Activated CD4-positive, alpha-beta memory T cell treated with anti-CD3 and anti-CD28 coated beads for 36 hours (primary cell): ENCODE measurements at regions not wholly inside any gene's neighbourhood (a gene's known extent, or its start where the extent isn't known, plus 50 kb on each side); places are given as distances from the start of the nearest gene placed in this dataset.

ENCODE experiments used
- CTCF ChIA-PET: fragments of 350-600 bp; sonication (Branson Sonifier 250); formaldehyde crosslinking; loops from one replicate; lab custom pipeline; 2021; ENCODE audit warnings: antibody characterized with exemption, inconsistent platforms; lab: Charles Lee
- POLR2A ChIA-PET: fragments of 350-600 bp; sonication (Branson Sonifier 250); formaldehyde crosslinking; loops from one replicate; lab custom pipeline; 2021; ENCODE audit warnings: antibody characterized with exemption; lab: Charles Lee
- DNase-seq: peaks from one replicate; pipeline ENCODE4 v3.0.0-alpha.2; 2020
- H3K27ac Mint-ChIP-seq: one replicate; pipeline ENCODE4 v1.8.0; 2021; ENCODE audit warnings: mixed read lengths
- H3K27me3 Mint-ChIP-seq: one replicate; pipeline ENCODE4 v1.8.0; 2021; ENCODE audit warnings: mixed read lengths
- H3K36me3 Mint-ChIP-seq: one replicate; pipeline ENCODE4 v1.8.0; 2021; ENCODE audit warnings: mixed read lengths
- H3K4me1 Mint-ChIP-seq: one replicate; pipeline ENCODE4 v1.8.0; 2021; ENCODE audit warnings: low read depth, mixed read lengths
- H3K4me3 Mint-ChIP-seq: one replicate; pipeline ENCODE4 v1.8.0; 2021; ENCODE audit warnings: mild to moderate bottlenecking, mixed read lengths
- H3K9me3 Mint-ChIP-seq: one replicate; pipeline ENCODE4 v1.8.0; 2021; ENCODE audit warnings: mixed read lengths
- intact Hi-C: fragments of 100-400 bp; cut with micrococcal nuclease; formaldehyde crosslinking; loops from one replicate; pipeline ENCODE4 v1.15.1; 2023

DNA sequence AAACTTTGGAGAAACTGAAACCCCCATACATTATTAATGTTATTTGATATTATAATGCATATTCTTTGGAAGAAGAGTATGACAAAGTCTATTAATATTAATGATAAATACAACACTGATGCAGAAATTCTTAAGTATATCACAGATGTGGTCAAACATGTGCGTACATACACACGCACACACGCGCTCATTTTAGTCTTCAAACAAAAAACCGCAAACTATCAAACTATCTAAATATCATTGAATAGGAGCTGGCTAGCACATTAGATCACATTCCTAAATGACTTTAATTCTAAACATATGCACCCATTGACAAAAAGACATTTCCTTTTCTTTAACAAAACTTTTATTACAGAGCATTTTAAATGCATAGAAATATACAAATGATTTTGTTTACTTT, 872.7 kb downstream of the SLC16A7 start:
- CTCF ChIA-PET, result no interaction called here
- DNase-seq, result no peak
- intact Hi-C loops, result no loop called here
- Mint-ChIP-seq H3K9me3 (no peaks in the 10 kb centered on the region), H3K36me3 (no peaks in the 10 kb centered on the region), H3K4me1 (no peaks in the 10 kb centered on the region), H3K4me3 (no peak overlapping the region), H3K27ac (no peak overlapping the region), H3K27me3 (no peaks in the 10 kb centered on the region)
- POLR2A ChIA-PET, result no interaction called here

DNA sequence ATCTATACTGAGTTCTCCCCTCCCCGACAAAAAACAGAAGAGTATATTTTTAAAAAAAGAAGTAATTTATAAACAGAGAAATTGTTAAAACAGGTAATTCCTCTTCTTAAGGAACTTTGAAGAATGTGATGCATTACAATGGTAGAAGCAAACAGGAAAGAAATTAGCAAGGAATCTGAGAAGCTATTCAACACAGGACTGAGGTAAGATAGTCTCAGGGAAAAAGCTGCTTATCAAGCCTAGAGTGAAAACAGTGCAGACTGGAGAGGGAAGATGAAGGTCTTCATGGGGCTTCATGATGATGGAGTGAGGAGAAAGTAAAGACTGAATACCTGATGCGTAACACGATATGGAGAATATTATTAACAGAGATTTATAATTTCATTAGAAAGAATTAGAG, 880.0 kb downstream of the SLC16A7 start:
- CTCF ChIA-PET, result no interaction called here
- Mint-ChIP-seq H3K27ac (no peak overlapping the region), H3K36me3 (no peaks in the 10 kb centered on the region), H3K27me3 (no peaks in the 10 kb centered on the region), H3K4me1 (no peaks in the 10 kb centered on the region), H3K9me3 (peaks cover 3% of the 10 kb centered on the region), H3K4me3 (no peak overlapping the region)
- no peak for DNase-seq
- intact Hi-C loops, result no loop called here
- POLR2A ChIA-PET, result no interaction called here

- Mint-ChIP-seq H3K4me1 (no peaks in the 10 kb centered on the region), H3K9me3 (peaks cover 4% of the 10 kb centered on the region), H3K36me3 (no peaks in the 10 kb centered on the region), H3K4me3 (no peak overlapping the region), H3K27ac (no peak overlapping the region), H3K27me3 (no peaks in the 10 kb centered on the region)
- POLR2A ChIA-PET, result no interaction called here
- intact Hi-C loops, result no loop called here
- DNase-seq, result no peak
- CTCF ChIA-PET, result no interaction called here
These were observed 891.5 kb downstream of the SLC16A7 start for GRCh38 chr12:60487284-60487683.

GRCh38 chr12:60489071-60489470, 893.2 kb downstream of the SLC16A7 start:
- DNase-seq, result no peak
- no peaks in the 10 kb centered on the region for H3K4me1 Mint-ChIP-seq

DNA sequence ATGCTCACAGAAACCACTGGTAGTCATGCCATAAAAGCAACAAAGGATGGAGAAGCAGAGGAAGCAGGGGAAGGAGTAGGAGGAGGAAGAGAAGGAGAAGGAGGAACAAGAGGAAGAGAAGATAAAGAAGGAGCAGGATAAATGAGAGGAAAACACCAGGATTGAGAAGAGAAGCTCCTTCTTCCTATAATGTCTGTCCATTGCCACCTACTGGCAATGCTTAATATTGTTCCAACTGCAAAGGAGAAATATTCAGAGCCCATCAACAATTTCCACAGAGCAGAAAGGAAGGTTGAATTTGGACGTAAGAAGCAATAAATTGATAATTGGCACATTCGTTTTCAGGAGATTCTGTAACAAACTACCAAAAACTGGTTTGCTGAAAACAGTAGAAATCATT, 898.4 kb downstream of the SLC16A7 start:
- no peak for DNase-seq
- Mint-ChIP-seq H3K27ac (no peak overlapping the region), H3K36me3 (no peaks in the 10 kb centered on the region), H3K27me3 (no peaks in the 10 kb centered on the region), H3K4me1 (no peaks in the 10 kb centered on the region), H3K9me3 (no peaks in the 10 kb centered on the region), H3K4me3 (no peak overlapping the region)
- ChIA-PET CTCF (no interaction called here), POLR2A (no interaction called here)
- intact Hi-C loops, result no loop called here

More at GRCh38 chr12:60489071-60489470, 893.2 kb downstream of the SLC16A7 start:
- H3K27ac Mint-ChIP-seq, result no peak overlapping the region
- H3K27me3 Mint-ChIP-seq, result no peaks in the 10 kb centered on the region
- H3K9me3 Mint-ChIP-seq, result no peaks in the 10 kb centered on the region
- H3K36me3 Mint-ChIP-seq, result no peaks in the 10 kb centered on the region
- ChIA-PET CTCF (no interaction called here), POLR2A (no interaction called here)
- no peak overlapping the region for H3K4me3 Mint-ChIP-seq
- intact Hi-C loops, result no loop called here

DNA sequence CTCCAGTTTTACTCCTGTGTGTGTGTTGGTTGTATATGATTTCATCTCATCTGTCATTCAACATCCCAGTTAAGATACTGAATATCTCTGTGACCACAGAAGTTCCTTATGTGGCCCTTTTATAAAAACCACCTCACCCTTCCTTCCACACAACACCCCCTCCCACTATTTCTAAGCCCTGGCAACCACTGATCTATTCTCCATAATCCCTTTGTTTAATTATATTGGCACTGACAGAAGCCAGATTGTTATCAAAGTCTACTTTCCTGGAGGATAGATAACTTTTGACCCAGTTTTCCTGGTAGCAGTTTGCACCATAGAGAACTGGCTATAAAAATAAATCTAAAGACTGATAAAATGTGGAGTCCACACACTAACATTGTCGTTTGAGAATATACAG, 902.8 kb downstream of the SLC16A7 start:
- intact Hi-C loops, result no loop called here
- Mint-ChIP-seq H3K4me3 (no peak overlapping the region), H3K9me3 (no peaks in the 10 kb centered on the region), H3K4me1 (no peaks in the 10 kb centered on the region), H3K27me3 (no peaks in the 10 kb centered on the region), H3K36me3 (no peaks in the 10 kb centered on the region), H3K27ac (no peak overlapping the region)
- DNase-seq, result no peak
- POLR2A ChIA-PET, result no interaction called here
- CTCF ChIA-PET, result no interaction called here

GRCh38 chr12:60501124-60501729, 905.4 kb downstream of the SLC16A7 start:
- no peaks in the 10 kb centered on the region for H3K27me3 Mint-ChIP-seq
- H3K36me3 Mint-ChIP-seq, result no peaks in the 10 kb centered on the region
- H3K4me3 Mint-ChIP-seq, result no peak overlapping the region
- no peak overlapping the region for H3K27ac Mint-ChIP-seq
- intact Hi-C loops, result no loop called here
- ChIA-PET POLR2A (no interaction called here), CTCF (no interaction called here)
- H3K4me1 Mint-ChIP-seq, result no peaks in the 10 kb centered on the region
- no peak for DNase-seq
- H3K9me3 Mint-ChIP-seq, result peaks cover 2% of the 10 kb centered on the region

GRCh38 chr12:60522684-60523400, 927.0 kb downstream of the SLC16A7 start:
- Mint-ChIP-seq H3K27me3 (no peaks in the 10 kb centered on the region), H3K4me1 (no peaks in the 10 kb centered on the region), H3K27ac (no peak overlapping the region), H3K36me3 (no peaks in the 10 kb centered on the region), H3K9me3 (peaks cover 10% of the 10 kb centered on the region), H3K4me3 (no peak overlapping the region)
- intact Hi-C loops, result no loop called here
- POLR2A ChIA-PET, result no interaction called here
- DNase-seq, result no peak
- CTCF ChIA-PET, result no interaction called here

GRCh38 chr12:60529261-60529660, 933.4 kb downstream of the SLC16A7 start:
- CTCF ChIA-PET, result no interaction called here
- H3K4me3 Mint-ChIP-seq, result no peak overlapping the region

DNA sequence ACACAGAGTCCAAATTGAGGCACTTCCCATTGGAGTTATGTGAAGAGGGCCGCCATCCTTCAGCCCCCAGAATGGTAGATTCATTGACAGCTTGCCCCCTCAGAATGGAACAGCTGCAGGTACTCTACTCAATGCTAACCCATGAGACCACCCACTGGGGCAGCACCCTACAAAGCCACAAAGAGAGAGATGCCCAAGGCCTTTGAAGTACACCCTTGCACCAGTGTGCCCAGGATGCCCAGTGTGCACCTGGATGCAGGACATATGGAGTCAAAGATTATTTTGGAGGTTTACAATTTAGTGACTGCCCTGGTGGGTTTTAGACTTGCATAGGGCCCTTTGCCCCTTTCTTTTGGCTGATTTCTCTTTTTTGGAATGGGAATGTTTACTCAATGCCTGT, 933.9 kb downstream of the SLC16A7 start:
- H3K4me1 Mint-ChIP-seq, result no peaks in the 10 kb centered on the region
- no peak for DNase-seq
- peaks cover 2% of the 10 kb centered on the region for H3K9me3 Mint-ChIP-seq
- POLR2A ChIA-PET, result no interaction called here
- intact Hi-C loops, result no loop called here
- H3K36me3 Mint-ChIP-seq, result no peaks in the 10 kb centered on the region
- no peak overlapping the region for H3K27ac Mint-ChIP-seq
- no peaks in the 10 kb centered on the region for H3K27me3 Mint-ChIP-seq
- no peak overlapping the region for H3K4me3 Mint-ChIP-seq
- CTCF ChIA-PET, result no interaction called here

More at GRCh38 chr12:60529261-60529660, 933.4 kb downstream of the SLC16A7 start:
- DNase-seq, result no peak
- POLR2A ChIA-PET, result no interaction called here
- Mint-ChIP-seq H3K9me3 (peaks cover 2% of the 10 kb centered on the region), H3K4me1 (no peaks in the 10 kb centered on the region), H3K27ac (no peak overlapping the region), H3K27me3 (no peaks in the 10 kb centered on the region), H3K36me3 (no peaks in the 10 kb centered on the region)
- intact Hi-C loops, result no loop called here

DNA sequence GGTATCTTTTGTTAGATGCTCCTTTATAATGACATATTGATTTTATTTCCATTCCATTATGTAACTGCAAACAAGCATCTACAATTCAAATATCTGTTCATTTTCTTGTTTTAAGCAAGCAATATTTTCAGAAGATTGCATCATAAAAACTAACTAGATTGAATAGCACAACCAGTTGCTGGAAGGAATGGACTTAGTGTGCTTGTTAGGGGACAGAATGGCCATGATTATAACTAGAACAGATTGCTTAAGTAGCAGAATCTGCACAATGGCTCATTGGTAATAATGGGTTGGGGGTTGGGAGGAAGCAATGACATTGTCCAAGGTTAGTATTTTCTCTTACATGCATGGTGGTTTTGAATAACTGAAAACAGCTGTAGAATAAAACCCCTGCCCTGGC, 939.5 kb downstream of the SLC16A7 start:
- H3K9me3 Mint-ChIP-seq, result peaks cover 2% of the 10 kb centered on the region
- CTCF ChIA-PET, result no interaction called here
- H3K4me3 Mint-ChIP-seq, result no peak overlapping the region
- POLR2A ChIA-PET, result no interaction called here
- no peak for DNase-seq
- no peaks in the 10 kb centered on the region for H3K27me3 Mint-ChIP-seq
- intact Hi-C loops, result no loop called here
- H3K27ac Mint-ChIP-seq, result no peak overlapping the region
- no peaks in the 10 kb centered on the region for H3K4me1 Mint-ChIP-seq
- H3K36me3 Mint-ChIP-seq, result no peaks in the 10 kb centered on the region

DNA sequence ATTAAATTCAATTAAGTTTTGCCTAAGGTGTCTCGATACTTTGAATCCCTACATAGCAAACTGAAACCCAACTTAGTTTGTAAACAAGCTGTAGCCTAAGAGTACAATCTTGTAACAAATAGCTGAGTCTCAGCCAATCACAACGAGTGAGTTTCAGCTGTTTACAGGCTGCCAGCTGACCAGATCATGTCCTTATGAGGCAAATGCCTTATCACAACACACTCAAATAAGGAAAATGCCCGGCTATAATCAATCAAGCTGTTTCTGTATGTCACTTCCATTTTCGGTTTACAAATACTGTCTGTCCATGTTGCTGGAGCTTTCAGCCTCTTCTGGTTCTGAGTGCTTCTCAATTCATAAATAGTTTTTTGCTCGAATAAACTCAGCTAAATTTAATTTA, 943.8 kb downstream of the SLC16A7 start:
- intact Hi-C loops, result no loop called here
- ChIA-PET CTCF (no interaction called here), POLR2A (no interaction called here)
- Mint-ChIP-seq H3K4me3 (no peak overlapping the region), H3K36me3 (no peaks in the 10 kb centered on the region), H3K4me1 (no peaks in the 10 kb centered on the region), H3K27ac (no peak overlapping the region), H3K9me3 (no peaks in the 10 kb centered on the region), H3K27me3 (no peaks in the 10 kb centered on the region)
- no peak for DNase-seq

DNA sequence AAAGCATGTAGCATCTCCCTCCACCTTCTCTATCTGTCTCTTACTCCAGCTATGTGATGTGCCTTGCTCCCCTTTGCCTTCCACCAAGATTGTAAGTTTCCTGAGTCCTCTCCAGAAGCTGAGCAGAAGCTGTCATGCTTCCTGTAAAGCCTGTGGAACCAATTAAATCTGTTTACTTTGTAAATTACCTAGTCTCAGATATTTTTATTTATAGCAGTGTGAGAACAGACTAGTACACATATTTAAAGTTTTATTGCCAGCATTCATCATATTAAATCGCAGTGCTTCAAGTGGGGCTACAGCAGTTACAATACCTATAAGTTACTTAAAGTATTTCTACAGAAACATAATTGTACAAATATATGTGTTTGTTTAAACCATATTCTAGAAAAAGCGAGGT, 973.1 kb downstream of the SLC16A7 start:
- intact Hi-C loops, result no loop called here
- Mint-ChIP-seq H3K27me3 (no peaks in the 10 kb centered on the region), H3K27ac (no peak overlapping the region), H3K4me1 (no peaks in the 10 kb centered on the region), H3K9me3 (peaks cover 8% of the 10 kb centered on the region), H3K36me3 (no peaks in the 10 kb centered on the region), H3K4me3 (no peak overlapping the region)
- no peak for DNase-seq
- ChIA-PET CTCF (no interaction called here), POLR2A (no interaction called here)
